Fibroblast of the conjunctiva (primary cell): ENCODE measurements at regions not wholly inside any gene's neighbourhood (a gene's known extent, or its start where the extent isn't known, plus 50 kb on each side); places are given as distances from the start of the nearest gene placed in this dataset.

ENCODE experiments used
- DNase-seq: peaks from one replicate; pipeline ENCODE4 v3.0.0-alpha.2; 2010; ENCODE audit warnings: low read depth

- no peak for DNase-seq
These were observed 502.1 kb downstream of the ETS1 start for GRCh38 chr11:128085276-128085675.

GRCh38 chr11:128082574-128082973, 504.8 kb downstream of the ETS1 start:
- DNase-seq = no peak

DNA sequence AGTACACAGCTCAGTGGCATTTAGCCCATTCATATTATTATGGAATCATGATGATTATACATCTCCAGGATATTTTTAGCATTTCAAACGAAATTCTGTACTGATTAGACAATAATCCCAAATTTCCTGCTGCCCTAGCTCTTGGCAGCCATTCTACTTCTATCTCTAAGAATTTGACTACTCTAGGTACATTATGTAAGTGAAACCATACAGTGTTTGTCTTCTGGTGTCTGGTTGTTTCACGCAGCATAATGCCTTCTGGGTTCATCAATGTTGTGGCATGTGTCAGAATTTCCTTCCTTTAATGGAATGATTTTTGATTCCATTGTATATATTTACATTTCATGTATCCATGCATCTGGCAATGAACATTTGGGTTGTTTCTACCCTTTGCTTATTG, 517.7 kb downstream of the ETS1 start:
- DNase-seq = no peak

- no peak for DNase-seq
These were observed 519.6 kb downstream of the ETS1 start for GRCh38 chr11:128067780-128068179.

- no peak for DNase-seq
These were observed 521.0 kb downstream of the ETS1 start for GRCh38 chr11:128066399-128066798.

DNA sequence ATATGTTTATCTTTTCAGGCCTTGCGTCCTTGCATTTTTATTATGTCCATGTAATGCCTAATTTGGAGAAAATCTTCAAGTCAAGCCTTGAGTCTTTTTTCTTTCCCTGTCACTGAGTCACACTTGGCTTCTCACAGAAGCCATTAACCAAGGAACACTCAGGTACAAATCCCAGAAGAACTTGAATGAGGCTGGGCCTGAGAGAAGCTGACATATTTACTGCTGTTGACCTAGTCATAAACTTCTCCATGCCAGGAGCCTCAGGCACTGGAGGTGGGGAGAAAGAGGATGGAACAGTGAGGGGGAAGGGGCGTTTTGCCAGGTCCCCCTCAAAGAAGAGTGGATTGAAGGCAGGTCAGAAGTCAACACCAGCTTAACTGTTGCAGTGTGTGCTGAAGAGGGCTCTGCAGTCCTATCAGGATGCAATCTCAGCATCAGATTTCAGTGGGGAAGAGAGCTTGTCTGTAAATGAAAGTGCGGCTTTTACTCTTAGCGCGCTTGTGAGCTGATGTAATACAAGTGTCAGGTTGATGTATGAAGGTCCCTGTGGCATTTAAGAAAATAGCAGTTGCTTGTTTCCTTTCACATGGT, 526.0 kb downstream of the ETS1 start:
- DNase-seq = no peak

- DNase-seq = no peak
These were observed 528.7 kb downstream of the ETS1 start for GRCh38 chr11:128058580-128059208.

DNA sequence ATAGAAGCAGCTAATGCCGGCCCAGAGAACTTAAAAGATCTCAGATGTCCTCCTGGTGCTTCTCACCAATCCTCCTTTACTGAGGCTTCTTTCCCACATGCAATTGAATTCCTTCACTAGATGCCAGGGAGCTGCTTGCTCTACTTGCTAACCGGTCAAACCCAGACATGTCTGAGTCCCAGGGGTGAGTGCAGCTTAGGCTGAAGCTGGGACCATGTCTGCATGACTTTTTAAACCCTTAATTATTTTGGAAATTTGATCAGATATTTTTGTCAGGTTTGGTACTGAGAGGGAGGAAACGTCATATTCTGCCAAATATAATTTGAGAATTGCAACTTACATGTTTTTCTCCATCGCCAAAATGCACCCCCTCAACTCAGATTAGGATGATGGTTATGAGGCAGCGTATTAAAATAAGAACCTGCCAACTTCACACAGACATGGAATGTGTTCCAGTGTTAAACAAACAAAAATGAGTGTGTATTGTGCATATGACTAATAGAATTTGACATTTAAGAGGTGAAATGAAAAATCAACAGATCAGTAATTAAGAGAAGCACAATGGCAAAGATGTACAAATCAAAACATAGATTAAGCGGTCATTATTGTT, 529.5 kb downstream of the ETS1 start:
- no peak for DNase-seq

DNA sequence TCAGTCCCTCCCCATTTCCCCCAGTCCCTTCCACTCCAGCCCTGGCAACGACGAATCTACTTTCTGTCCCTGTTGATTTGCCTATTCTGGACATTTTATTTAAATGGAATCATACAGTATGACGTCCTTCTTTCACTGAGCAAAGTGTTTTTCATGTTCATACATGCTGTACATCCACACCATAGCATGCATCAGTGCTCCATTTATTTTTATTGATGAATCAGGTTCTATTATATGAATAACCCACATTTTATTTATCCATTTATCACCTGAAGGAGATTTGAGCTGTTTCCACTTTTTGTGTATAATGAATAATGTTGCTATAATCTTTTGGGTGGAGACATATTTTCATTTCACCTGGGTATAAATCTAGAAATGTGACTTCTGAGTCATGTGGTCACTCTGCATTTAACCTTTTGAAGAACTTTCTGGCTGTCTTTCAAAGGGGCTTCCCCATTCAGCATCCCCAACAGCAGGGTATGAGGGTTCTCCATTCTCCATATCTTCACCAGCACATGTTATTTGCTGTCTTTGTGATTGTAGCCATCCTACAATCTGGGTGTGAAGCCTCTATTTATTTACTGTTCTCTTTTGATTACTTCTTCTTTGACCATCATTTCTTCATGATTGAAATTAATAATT, 531.7 kb downstream of the ETS1 start:
- DNase-seq = no peak

DNA sequence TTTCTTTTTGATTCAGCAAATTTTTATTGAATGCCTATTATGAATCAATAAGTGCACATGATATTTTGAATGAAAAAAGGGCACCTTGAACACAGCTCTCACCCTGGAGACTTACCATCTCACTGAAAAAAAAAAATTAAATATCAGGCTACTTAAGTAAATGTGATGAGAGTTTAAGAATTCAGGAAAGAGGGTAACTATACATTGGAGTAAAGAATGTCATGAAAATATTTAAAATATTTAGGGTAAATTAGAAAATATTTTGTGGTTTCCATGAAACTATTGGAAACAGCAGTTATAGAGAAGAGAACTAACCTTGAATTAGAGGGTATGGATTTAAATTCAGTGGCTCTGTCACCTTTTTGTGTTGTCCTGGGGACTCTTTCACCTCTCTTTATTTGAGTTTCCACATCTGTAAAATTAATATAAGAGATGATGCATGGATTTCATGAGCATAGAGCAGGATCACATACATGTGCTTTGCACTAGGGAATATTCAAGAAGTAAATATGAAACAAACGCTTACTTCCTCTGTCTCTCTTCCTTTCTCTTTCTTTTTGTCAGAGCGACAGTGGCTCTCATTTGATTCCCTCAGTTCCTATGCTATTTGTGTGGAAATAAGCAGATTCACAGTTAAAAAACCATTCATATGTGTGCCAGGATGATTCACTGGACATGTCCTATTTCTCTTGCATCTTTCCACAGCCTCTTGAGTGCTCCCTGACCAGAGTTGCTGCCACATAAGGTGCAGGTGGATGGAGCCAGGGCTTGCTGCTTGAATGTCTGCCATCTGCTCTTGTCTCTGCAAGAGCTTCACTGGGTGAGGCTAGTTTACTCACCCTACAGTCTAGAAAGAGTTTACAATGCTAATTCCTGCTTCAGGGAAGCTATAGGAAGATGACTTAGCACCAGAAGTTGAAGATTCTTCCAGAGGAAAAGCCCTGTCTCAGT, 533.1 kb downstream of the ETS1 start:
- no peak for DNase-seq

DNA sequence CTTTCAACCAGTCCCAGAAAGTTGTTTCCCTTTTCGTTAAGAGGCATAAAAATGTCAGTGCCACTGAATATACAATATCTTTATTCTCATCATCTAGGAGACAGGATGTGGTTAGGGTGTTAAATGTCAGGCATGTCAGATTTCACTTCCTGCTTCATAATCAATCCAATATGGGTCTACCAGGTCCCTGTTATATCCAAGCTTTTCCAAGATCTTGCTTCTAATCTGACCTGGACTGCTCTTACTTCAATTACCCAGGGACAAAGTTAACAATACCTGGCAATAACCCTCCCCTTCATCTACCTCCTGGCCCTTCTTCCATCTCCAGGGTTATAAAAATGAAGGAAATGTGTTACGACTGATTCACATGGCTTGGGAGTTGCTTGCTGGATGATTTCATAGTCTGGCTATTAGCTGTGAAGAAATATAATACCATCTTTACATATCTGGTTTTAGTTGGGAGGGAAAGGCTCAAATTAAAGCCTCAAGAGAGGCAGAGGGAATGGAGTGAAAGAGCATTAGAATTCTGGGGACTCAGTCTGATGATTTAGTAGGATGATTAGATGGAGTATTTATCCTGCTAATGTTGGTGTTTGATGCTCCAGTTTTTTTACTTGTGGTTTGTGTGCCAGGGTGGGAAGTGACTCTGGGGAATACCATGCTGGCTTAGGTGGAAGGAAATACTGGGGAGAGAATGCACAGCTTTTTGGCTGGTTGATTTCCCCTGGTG, 534.3 kb downstream of the ETS1 start:
- DNase-seq = peak; percentile 39

DNA sequence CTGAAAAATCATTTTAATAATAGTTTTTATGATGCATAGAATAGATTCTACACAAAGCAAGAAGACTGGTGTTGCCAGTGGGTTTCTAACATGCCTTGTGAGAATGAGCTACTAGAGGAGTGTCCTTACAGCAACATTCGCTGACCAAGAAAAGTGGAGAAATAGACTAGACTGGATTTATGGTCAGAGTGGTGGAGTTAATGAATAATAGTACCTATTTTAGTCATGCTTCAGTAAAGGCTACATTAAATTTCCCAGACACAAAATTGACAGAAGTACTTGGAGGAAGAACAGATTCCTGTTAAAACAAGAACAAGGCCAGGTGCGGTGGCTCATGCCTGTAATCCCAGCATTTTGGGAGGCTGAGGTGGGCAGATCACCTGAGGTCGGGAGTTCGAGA, 539.2 kb downstream of the ETS1 start:
- no peak for DNase-seq

- no peak for DNase-seq
These were observed 540.3 kb downstream of the ETS1 start for GRCh38 chr11:128047026-128047425.

- DNase-seq = no peak
These were observed 541.1 kb downstream of the ETS1 start for GRCh38 chr11:128046213-128046612.

DNA sequence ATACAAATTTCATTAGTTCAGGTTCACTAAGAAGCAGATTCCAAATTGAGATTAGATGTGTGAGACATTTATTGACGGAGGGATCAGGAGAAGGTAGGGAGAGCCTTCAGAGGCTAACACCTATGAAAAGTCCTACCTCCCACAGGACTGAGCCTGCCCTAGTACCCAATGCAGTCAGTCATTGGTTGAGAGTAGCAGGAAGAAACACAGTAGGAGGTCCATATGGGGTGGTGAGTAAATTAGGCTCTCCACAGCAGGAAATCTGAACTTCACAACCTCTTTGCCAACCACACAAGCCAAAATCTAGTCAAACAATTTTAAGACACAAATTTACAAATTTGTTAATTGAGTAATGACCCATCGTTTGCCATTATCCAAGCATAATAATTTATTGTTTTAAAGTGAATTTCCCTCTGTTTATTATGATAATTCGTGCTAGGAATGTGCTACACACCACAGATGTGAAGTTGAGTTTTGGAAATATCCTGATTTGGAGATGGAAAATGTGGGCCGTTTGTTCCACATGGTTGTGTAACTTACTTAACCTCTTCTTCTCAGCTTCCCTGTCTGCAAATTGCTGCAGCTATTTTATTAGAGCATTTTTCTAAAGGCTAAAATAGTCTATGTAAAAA, 542.1 kb downstream of the ETS1 start:
- no peak for DNase-seq

GRCh38 chr11:128042290-128042751, 545.0 kb downstream of the ETS1 start:
- no peak for DNase-seq

GRCh38 chr11:128040603-128041002, 546.8 kb downstream of the ETS1 start:
- no peak for DNase-seq

GRCh38 chr11:128039140-128040021, 548.0 kb downstream of the ETS1 start:
- peak; percentile 77 for DNase-seq

- DNase-seq = no peak
These were observed 550.7 kb downstream of the ETS1 start for GRCh38 chr11:128036556-128037093.

DNA sequence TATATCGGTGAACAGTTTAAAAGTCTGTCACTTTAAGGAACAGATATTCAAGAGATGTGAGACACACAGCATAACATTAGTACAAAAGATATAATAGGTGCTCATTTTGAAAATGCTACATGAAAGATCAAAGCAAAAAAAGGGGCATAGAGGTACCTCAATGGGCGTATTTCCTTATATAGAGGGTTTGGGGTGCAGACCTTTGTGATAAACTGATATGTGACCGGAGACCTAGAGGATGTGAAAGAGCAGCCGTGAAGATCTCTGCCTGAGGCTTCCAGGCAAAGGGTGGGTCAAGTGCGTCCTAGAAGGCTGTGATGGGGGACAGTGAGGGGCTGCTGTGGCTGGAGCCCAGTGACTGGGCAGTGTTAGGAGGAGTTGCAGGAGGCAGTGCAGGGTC, 551.4 kb downstream of the ETS1 start:
- no peak for DNase-seq
